ENCODE measurements at regions not wholly inside any gene's neighbourhood (a gene's known extent, or its start where the extent isn't known, plus 50 kb on each side); places are given as distances from the start of the nearest gene placed in this dataset.

DNA sequence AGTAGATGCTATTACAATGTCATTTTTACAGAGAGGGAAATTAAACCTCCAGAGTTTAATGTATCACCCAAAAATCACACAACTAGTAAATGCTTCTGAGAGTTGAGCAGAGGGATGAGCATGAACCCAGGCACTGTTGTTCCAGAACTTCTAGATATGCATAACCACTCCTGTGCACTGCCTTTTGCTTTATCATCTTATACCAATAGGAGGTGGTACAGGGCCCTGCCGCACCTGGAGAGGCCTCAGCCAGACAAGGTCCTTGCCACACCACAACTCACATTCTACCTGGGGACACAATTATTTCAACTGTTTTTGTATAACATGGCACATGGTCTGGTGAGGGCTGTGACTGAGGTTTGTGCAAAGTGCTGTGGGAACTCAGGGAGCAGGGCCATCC is 78.5 kb upstream of the NTRK3 start:
- H3K79me2 ChIP-seq (ENCODE audit: control insufficient read depth, low read length), result no peaks in the 10 kb centered on the region
- no peaks in the 10 kb centered on the region for H4K20me1 ChIP-seq (ENCODE audit: control insufficient read depth, insufficient read depth, low read depth, low read length)
- H3K9me2 ChIP-seq (replicated peaks; ENCODE audit: control insufficient read depth, low read length), result no peaks in the 10 kb centered on the region
- H3F3A ChIP-seq (ENCODE audit: control insufficient read depth, insufficient read depth), result no peaks in the 10 kb centered on the region
- no peak overlapping the region for H3K27ac ChIP-seq (ENCODE audit: low read depth, low read length)
- H3K27me3 ChIP-seq (ENCODE audit: control insufficient read depth, low read length), result no peaks in the 10 kb centered on the region
- H3K4me1 ChIP-seq (ENCODE audit: control insufficient read depth, low read length), result no peaks in the 10 kb centered on the region
- no peaks in the 10 kb centered on the region for H3K9me3 ChIP-seq (ENCODE audit: control insufficient read depth, insufficient read depth, low read length)
- no peak overlapping the region for H3K4me3 ChIP-seq (ENCODE audit: low read length)
- no peak overlapping the region for H3K4me2 ChIP-seq (ENCODE audit: low read length)
- TF ChIP-seq CTCF (IDR thresholded peaks at IDR 0.05; ENCODE audit: low read depth, low read length, poor library complexity, severe bottlenecking) (peak; percentile 30), EZH2phosphoT487 (IDR thresholded peaks at IDR 0.05; ENCODE audit: borderline replicate concordance, low read length) (no peak)
- no peaks in the 10 kb centered on the region for H3K36me3 ChIP-seq (ENCODE audit: control insufficient read depth, low read length)

- H3K27me3 ChIP-seq (ENCODE audit: control insufficient read depth, low read length), result no peaks in the 10 kb centered on the region
- H3K4me2 ChIP-seq (ENCODE audit: low read length), result no peak overlapping the region
- H3K27ac ChIP-seq (ENCODE audit: low read depth, low read length), result no peak overlapping the region
- H3K9me2 ChIP-seq (replicated peaks; ENCODE audit: control insufficient read depth, low read length), result no peaks in the 10 kb centered on the region
- H3K4me3 ChIP-seq (ENCODE audit: low read length), result no peak overlapping the region
- H3K4me1 ChIP-seq (ENCODE audit: control insufficient read depth, low read length), result no peaks in the 10 kb centered on the region
- no peaks in the 10 kb centered on the region for H3F3A ChIP-seq (ENCODE audit: control insufficient read depth, insufficient read depth)
- H3K36me3 ChIP-seq (ENCODE audit: control insufficient read depth, low read length), result no peaks in the 10 kb centered on the region
- H3K9me3 ChIP-seq (ENCODE audit: control insufficient read depth, insufficient read depth, low read length), result no peaks in the 10 kb centered on the region
- no peaks in the 10 kb centered on the region for H4K20me1 ChIP-seq (ENCODE audit: control insufficient read depth, insufficient read depth, low read depth, low read length)
- TF ChIP-seq EZH2phosphoT487 (IDR thresholded peaks at IDR 0.05; ENCODE audit: borderline replicate concordance, low read length) (no peak), CTCF (IDR thresholded peaks at IDR 0.05; ENCODE audit: low read depth, low read length, poor library complexity, severe bottlenecking) (no peak)
- no peaks in the 10 kb centered on the region for H3K79me2 ChIP-seq (ENCODE audit: control insufficient read depth, low read length)
Measured at GRCh38 chr15:88334436-88334835, 77.9 kb upstream of the NTRK3 start.

DNA sequence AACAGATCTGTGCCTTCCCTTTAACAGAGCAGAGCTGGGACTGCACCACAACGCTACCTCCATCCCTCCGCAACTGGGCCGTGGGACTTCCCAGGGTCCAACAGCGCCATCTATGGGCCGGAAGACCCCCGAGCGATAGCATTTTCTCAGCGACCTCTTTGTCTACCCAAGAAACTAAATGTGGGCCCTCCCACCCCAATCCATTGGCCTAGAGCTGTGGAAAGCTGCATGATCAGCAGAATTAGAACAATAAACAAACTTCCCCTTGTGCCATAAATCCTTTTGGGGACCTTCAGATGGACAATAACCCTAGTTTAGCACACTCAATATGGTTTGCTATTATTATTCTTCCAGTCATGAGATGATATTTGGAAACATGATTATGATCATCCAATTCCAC is 74.8 kb upstream of the NTRK3 start:
- Histone ChIP-seq H3K4me1 (ENCODE audit: control insufficient read depth, low read length) (no peaks in the 10 kb centered on the region), H3K27me3 (ENCODE audit: control insufficient read depth, low read length) (no peaks in the 10 kb centered on the region), H4K20me1 (ENCODE audit: control insufficient read depth, insufficient read depth, low read depth, low read length) (no peaks in the 10 kb centered on the region), H3K36me3 (ENCODE audit: control insufficient read depth, low read length) (no peaks in the 10 kb centered on the region), H3K9me3 (ENCODE audit: control insufficient read depth, insufficient read depth, low read length) (no peaks in the 10 kb centered on the region), H3K79me2 (ENCODE audit: control insufficient read depth, low read length) (no peaks in the 10 kb centered on the region), H3K27ac (ENCODE audit: low read depth, low read length) (no peak overlapping the region), H3K4me2 (ENCODE audit: low read length) (no peak overlapping the region), H3K4me3 (ENCODE audit: low read length) (no peak overlapping the region), H3K9me2 (replicated peaks; ENCODE audit: control insufficient read depth, low read length) (no peaks in the 10 kb centered on the region), H3F3A (ENCODE audit: control insufficient read depth, insufficient read depth) (no peaks in the 10 kb centered on the region)
- TF ChIP-seq EZH2phosphoT487 (IDR thresholded peaks at IDR 0.05; ENCODE audit: borderline replicate concordance, low read length) (no peak), CTCF (IDR thresholded peaks at IDR 0.05; ENCODE audit: low read depth, low read length, poor library complexity, severe bottlenecking) (peak; percentile 95)

DNA sequence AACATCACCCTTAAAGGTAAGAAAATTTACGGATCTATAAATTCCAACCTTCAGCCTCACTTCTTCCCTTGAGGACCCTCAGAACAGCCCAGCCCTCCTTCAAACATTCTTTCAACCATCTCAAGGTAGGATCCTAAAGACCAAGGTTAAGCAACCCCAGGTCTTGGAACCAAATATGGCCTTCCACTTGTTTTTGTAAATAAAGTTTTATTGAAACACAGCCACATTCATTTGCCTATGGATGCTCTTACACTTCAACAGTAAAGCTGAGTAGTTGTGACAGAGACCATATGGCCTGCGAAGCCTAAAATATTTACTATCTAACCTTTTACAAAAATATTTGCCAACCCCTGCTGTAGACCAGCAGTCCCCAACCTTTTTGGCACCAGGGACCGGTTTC is 70.4 kb upstream of the NTRK3 start:
- H3K9me2 ChIP-seq (replicated peaks; ENCODE audit: control insufficient read depth, low read length), result no peaks in the 10 kb centered on the region
- H3K4me2 ChIP-seq (ENCODE audit: low read length), result no peak overlapping the region
- H3K36me3 ChIP-seq (ENCODE audit: control insufficient read depth, low read length), result no peaks in the 10 kb centered on the region
- no peak overlapping the region for H3K27ac ChIP-seq (ENCODE audit: low read depth, low read length)
- H3K79me2 ChIP-seq (ENCODE audit: control insufficient read depth, low read length), result no peaks in the 10 kb centered on the region
- no peaks in the 10 kb centered on the region for H3K9me3 ChIP-seq (ENCODE audit: control insufficient read depth, insufficient read depth, low read length)
- H3F3A ChIP-seq (ENCODE audit: control insufficient read depth, insufficient read depth), result no peaks in the 10 kb centered on the region
- no peaks in the 10 kb centered on the region for H3K4me1 ChIP-seq (ENCODE audit: control insufficient read depth, low read length)
- H3K27me3 ChIP-seq (ENCODE audit: control insufficient read depth, low read length), result peaks cover 9% of the 10 kb centered on the region; the same call in 1 of the 2 replicates
- H4K20me1 ChIP-seq (ENCODE audit: control insufficient read depth, insufficient read depth, low read depth, low read length), result no peaks in the 10 kb centered on the region
- TF ChIP-seq CTCF (IDR thresholded peaks at IDR 0.05; ENCODE audit: low read depth, low read length, poor library complexity, severe bottlenecking), result no peak
- H3K4me3 ChIP-seq (ENCODE audit: low read length), result no peak overlapping the region

All from DOHH2 (cell line).